ENCODE measurements at regions not wholly inside any gene's neighbourhood (a gene's known extent, or its start where the extent isn't known, plus 50 kb on each side); places are given as distances from the start of the nearest gene placed in this dataset.
A peak's percentile ranks its signal among the peaks of the same experiment; 100 is the strongest.

DNA sequence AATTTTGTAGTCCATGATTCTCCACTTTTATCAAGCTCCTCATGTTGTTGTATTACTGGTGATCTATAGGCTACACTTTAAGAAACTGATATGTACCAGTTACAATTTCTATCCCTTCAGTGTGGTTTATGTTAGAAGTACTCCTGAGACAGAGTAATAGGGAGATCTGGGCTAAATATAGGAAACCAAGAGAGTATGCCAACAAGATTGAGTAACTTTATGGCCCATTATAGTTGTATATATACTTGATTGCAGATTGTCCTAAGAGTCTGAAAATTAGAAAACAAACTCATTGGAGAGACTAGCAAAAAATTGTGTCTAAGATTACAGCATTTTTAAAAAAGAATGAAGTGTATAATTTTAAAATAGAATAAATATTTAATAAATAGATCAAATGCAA lies 605.6 kb downstream of the XIRP2 start:
- DNase-seq: no peak

- peak; percentile 43 for DNase-seq
Measured at GRCh38 chr2:167492486-167492885, 604.2 kb downstream of the XIRP2 start.

DNA sequence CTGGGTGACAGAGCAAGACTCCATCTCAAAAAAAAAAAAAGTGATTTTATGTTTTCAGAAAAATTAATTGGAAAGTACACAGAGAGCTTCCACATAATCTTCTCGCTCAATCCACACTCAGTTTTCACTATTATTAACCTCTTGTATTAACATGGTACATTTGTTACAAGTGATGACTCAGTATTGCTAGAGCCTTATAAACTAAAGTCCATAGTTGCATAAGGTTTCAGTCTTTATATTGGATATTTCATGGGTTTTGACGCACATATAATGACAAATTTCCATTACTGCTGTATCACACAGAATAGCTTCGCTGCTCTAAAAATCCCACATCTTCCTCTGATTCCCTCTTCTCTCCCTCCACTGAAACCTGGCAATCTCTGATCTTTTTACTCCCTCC lies 603.5 kb downstream of the XIRP2 start:
- DNase-seq: no peak

GRCh38 chr2:167490455-167490854 lies 602.2 kb downstream of the XIRP2 start:
- DNase-seq: no peak

DNA sequence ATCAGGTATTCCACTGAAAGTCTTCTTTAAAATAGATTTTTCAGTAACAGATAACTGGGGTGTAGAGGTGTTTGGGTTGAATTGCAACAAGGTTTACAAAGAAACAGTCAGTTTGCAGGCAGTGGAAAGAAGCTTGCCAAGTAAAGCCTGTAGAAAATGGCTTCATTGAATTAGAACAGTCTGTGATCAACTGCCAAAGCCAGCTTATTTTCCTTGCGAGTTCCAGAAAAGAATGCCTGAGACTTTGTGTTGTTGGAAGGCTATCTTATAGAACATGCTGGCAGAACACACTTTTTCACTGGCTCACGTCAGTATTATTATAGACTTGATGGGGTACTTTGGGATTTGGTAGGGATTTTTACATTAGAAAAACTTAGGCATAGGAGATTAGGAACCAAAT lies 601.0 kb downstream of the XIRP2 start:
- no peak for DNase-seq

DNA sequence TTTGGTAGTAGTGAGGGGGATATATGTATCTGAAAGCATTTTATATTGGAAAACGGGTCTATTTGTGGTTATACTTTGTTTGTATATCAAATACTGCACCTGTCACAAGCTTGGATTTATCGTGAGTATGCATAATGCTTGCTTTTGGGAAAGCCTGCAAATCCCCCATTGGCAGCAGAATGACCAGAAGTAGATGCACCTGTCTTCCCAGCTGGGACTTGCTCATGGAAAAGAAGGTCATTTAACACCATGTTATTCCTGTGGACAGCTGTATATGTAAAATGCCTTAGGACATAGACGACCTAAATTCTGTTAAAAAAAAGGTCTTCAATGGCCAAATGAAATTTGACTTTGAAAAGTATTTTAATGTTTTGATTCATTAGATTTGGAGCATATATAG lies 599.4 kb downstream of the XIRP2 start:
- DNase-seq: no peak

DNA sequence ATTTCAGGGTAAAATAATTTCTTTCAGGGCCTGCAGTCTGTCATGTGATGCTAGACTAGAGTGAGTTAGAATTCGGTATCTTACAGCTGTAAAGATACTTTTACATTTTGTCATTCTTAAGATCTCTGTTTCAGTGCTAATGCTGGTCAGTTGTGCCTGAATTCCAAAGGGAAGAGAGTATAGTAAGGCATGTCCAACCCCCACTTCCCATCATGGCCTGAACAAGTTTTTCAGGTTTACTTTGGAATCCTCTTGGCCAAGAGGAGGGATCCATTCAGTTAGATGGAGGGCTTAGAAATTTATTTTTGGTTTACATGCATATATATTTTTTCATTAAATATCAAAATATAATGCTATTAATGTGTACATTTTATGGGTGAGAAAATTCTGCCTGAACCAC lies 596.6 kb downstream of the XIRP2 start:
- DNase-seq: no peak

DNA sequence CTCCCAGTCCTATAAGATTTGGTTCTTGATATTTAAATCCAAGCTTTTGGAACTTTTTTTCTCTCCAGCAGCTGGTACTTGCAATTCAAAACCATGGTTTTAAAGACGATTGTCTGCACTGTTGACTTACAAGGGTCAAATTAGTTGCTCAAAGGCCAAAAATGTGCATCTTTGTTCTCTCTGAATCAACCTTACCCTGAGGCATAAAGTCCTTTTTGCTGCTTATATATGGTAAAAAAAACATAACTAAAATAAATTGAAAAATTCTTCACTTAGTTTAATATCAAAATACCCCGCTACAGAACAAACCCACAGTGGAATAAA lies 592.7 kb downstream of the XIRP2 start:
- DNase-seq: no peak

- no peak for DNase-seq
Measured at GRCh38 chr2:167480232-167480985, 592.1 kb downstream of the XIRP2 start.

GRCh38 chr2:167478196-167478595 lies 589.9 kb downstream of the XIRP2 start:
- no peak for DNase-seq

- no peak for DNase-seq
Measured at GRCh38 chr2:167475791-167476190, 587.5 kb downstream of the XIRP2 start.

GRCh38 chr2:167471734-167472133 lies 583.5 kb downstream of the XIRP2 start:
- no peak for DNase-seq

DNA sequence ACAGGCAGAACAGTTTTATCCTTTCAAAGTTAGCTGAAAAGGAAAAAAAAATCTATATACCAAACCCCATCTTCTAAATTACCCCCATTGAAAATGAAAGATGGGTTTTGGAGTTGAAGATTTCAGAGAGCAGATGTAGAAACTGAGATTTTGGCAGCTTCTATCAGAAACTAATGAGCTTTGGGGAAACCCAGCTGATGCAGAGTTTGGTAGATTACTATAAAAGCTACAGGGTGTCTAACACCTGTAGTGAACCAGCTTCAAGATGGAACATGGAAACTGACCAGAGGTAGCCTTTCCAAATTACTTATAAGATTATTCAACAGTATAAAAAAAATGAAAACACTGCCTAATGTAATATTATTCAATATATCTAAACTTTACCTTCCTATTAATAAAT lies 583.1 kb downstream of the XIRP2 start:
- no peak for DNase-seq

DNA sequence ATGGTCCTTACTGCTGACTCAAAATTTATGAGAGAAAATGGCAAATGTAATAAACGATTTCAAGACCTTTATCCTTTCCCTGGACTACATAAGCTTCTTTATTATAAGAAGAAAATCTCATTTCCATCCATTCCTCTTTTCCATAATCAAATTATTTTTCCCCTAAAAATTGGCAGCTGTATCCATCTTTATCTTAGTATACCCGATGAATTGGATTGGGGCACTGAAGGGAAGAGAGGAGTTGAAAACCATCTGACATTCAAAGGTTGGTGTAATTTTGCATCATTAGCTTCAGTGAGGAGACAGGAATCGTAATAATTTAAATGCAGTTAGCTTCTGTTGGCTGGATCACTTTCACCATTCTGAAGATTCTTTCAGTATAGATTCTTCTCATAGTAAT lies 574.1 kb downstream of the XIRP2 start:
- DNase-seq: no peak

GRCh38 chr2:167454036-167454435 lies 565.8 kb downstream of the XIRP2 start:
- no peak for DNase-seq

DNA sequence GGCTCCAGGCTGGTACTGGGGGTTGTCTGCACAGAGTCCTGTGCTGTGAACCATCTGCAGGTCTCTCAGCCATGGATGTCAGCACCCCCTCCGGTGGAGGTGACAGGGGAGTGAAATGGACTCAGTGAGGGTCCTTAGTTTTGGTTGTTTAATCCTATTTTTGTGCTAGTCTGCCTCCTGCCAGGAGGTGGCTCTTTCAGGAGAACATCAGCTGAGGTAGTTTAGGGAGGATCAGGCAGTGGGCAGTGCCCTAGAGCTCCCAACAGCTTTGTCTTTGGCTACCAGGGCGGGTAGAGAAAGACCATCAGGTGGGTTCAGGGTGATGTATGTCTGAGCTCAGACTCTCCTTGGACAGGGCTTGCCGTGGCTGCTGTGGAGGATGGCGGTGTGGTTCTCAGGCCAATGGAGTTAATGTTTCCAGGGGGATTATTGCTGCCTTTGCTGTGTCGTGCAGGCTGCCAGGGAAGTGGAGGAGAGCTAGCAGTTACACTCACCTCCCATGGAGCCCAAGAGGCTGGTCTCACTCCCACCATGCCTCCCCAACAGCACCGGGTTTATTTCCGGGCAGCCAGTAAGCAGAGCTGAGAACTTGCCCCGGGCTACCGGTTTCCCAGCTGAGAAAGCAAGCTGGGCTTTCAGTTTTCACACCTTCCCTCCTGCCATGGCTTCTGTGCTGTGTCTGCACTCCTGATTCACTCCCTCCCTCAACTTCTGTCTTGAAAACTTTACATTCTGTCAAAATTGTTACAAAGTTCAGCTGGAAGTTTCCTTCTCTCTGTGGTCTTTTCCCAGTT lies 563.4 kb downstream of the XIRP2 start:
- no peak for DNase-seq

DNA sequence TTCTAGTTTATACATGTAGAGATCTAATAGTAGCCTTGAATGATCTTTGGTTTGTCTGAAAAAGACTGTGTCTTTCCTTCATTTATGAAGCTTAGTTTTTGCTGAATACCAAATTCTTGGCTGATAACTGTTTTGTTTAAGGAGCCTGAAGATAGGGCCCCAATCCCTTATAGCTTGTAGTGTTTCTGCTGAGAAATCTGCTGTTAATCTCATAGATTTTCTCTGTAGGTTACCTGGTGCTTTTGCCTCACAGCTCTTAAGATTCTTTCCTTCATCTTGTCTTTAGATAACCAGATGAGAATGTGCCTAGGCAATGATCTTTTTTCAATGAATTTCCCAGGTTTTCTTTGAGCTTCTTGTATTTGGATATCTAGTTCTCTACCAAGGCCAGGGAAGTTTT lies 562.1 kb downstream of the XIRP2 start:
- no peak for DNase-seq

DNA sequence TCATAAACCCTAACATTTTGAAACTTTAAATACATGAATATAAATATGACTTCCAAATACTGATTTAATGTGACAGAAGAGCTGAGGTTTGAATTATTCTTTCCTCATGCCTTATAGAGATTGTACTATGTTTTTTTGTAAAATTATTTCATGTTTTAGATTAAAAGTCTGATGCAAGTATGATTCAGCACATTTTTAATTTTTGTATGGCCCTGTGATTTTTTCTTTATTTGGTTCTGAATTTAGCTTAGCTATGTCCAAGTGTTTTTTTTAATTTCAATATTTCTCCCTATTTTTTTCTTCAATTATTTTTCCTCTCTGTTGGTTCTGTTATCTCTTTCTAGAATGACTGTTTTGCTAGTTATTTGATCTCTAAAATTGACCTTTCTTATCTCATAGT lies 552.1 kb downstream of the XIRP2 start:
- no peak for DNase-seq

GRCh38 chr2:167438206-167438605 lies 549.9 kb downstream of the XIRP2 start:
- DNase-seq: peak; percentile 78

- DNase-seq: no peak
Measured at GRCh38 chr2:167431949-167432348, 543.7 kb downstream of the XIRP2 start.

GRCh38 chr2:167430447-167430846 lies 542.2 kb downstream of the XIRP2 start:
- DNase-seq: no peak

GRCh38 chr2:167424803-167425755 lies 536.8 kb downstream of the XIRP2 start:
- no peak for DNase-seq

GRCh38 chr2:167424221-167424620 lies 535.9 kb downstream of the XIRP2 start:
- no peak for DNase-seq

Data from fibroblast of skin of back (primary cell).